G401 (cell line): ENCODE measurements at regions not wholly inside any gene's neighbourhood (a gene's known extent, or its start where the extent isn't known, plus 50 kb on each side); places are given as distances from the start of the nearest gene placed in this dataset.
"Not testable (repeated sequence)": the region's sequence is repeated elsewhere in the genome, so short reads cannot be mapped to it uniquely, and the experiment has no call there.

Experiments used
- DNase-seq: peaks from one replicate; pipeline ENCODE4 v3.0.0-alpha.2; 2015; ENCODE audit warnings: low spot score
- in situ Hi-C: cut with HindIII; loops from 2 replicates; pipeline ENCODE4 v1.10.0; 2016; ENCODE audit warnings: low sequenced_read_pairs, mixed read lengths

- no peak for DNase-seq
- in situ Hi-C loops: no loop called here
Observed at GRCh38 chr14:51462182-51462581, 189.5 kb upstream of the FRMD6 start.

GRCh38 chr14:51462706-51463105 is 189.0 kb upstream of the FRMD6 start:
- DNase-seq: no peak
- in situ Hi-C loops: no loop called here

GRCh38 chr14:51463461-51463860 is 188.2 kb upstream of the FRMD6 start:
- in situ Hi-C loops: no loop called here

GRCh38 chr14:51464411-51464810 is 187.3 kb upstream of the FRMD6 start:
- in situ Hi-C loops: no loop called here
- no peak for DNase-seq

More at GRCh38 chr14:51463461-51463860, 188.2 kb upstream of the FRMD6 start:
- no peak for DNase-seq

- no peak for DNase-seq
- in situ Hi-C loops: no loop called here
Observed at GRCh38 chr14:51465486-51465885, 186.2 kb upstream of the FRMD6 start.

- in situ Hi-C loops, DNase-seq: not testable (repeated sequence)
Observed at GRCh38 chr14:51467392-51467791, 184.3 kb upstream of the FRMD6 start.

GRCh38 chr14:51468523-51468922 is 183.2 kb upstream of the FRMD6 start:
- no peak for DNase-seq
- in situ Hi-C loops: no loop called here

GRCh38 chr14:51472881-51473280 is 178.8 kb upstream of the FRMD6 start:
- in situ Hi-C loops: no loop called here
- no peak for DNase-seq

- DNase-seq: no peak
- in situ Hi-C loops: no loop called here
Observed at GRCh38 chr14:51473351-51473750, 178.4 kb upstream of the FRMD6 start.

GRCh38 chr14:51473808-51474565 is 177.7 kb upstream of the FRMD6 start:
- in situ Hi-C loops: no loop called here
- DNase-seq: no peak

GRCh38 chr14:51474854-51475253 is 176.9 kb upstream of the FRMD6 start:
- no peak for DNase-seq
- in situ Hi-C loops: no loop called here

GRCh38 chr14:51478175-51478621 is 173.5 kb upstream of the FRMD6 start:
- no peak for DNase-seq
- in situ Hi-C loops: no loop called here

GRCh38 chr14:51479584-51480325 is 172.0 kb upstream of the FRMD6 start:
- no peak for DNase-seq
- in situ Hi-C loops: no loop called here

GRCh38 chr14:51481643-51482042 is 170.1 kb upstream of the FRMD6 start:
- in situ Hi-C loops: no loop called here
- DNase-seq: no peak

- in situ Hi-C loops: no loop called here
- no peak for DNase-seq
Observed at GRCh38 chr14:51482102-51482501, 169.6 kb upstream of the FRMD6 start.

- in situ Hi-C loops: no loop called here
- DNase-seq: no peak
Observed at GRCh38 chr14:51484485-51484884, 167.2 kb upstream of the FRMD6 start.

GRCh38 chr14:51485733-51486132 is 166.0 kb upstream of the FRMD6 start:
- in situ Hi-C loops: no loop called here
- DNase-seq: no peak

GRCh38 chr14:51487848-51488247 is 163.9 kb upstream of the FRMD6 start:
- in situ Hi-C loops: no loop called here

GRCh38 chr14:51488569-51489220 is 163.0 kb upstream of the FRMD6 start:
- in situ Hi-C loops: no loop called here
- DNase-seq: no peak

More at GRCh38 chr14:51487848-51488247, 163.9 kb upstream of the FRMD6 start:
- DNase-seq: no peak

GRCh38 chr14:51490205-51490604 is 161.5 kb upstream of the FRMD6 start:
- DNase-seq: no peak
- in situ Hi-C loops: no loop called here
